Sigmoid colon (tissue), 6 donors: ENCODE measurements at regions not wholly inside any gene's neighbourhood (a gene's known extent, or its start where the extent isn't known, plus 50 kb on each side); places are given as distances from the start of the nearest gene placed in this dataset.

Source experiments
- DNase-seq: peaks from one replicate; pipeline ENCODE4 v3.0.0-alpha.2; 2019
- H3K27ac ChIP-seq, 4 donors: fragments of 200-600 bp; sonication (generic); one replicate each; pipeline ENCODE4 v1.5.1; 2016 to 2019; ENCODE audit warnings: mild to moderate bottlenecking in 1 of 4
- H3K27me3 ChIP-seq, 3 donors: fragments of 200-600 bp; sonication (generic); one replicate each; pipeline ENCODE4 v1.5.1; 2019; ENCODE audit warnings: mild to moderate bottlenecking in 1 of 3
- H3K36me3 ChIP-seq, 4 donors: fragments of 200-600 bp; sonication (generic); one replicate each; pipeline ENCODE4 v1.5.1; 2016 to 2019
- H3K4me1 ChIP-seq, 4 donors: fragments of 200-600 bp; sonication (generic); one replicate each; pipeline ENCODE4 v1.5.1; 2017 to 2019
- H3K4me3 ChIP-seq, 4 donors: fragments of 200-600 bp; sonication (generic); one replicate each; pipeline ENCODE4 v1.5.1; 2017 to 2019; ENCODE audit warnings: mild to moderate bottlenecking in 2 of 4, moderate library complexity in 1 of 4
- H3K9me3 ChIP-seq, 4 donors: fragments of 200-600 bp in 3 of 4; sonication (generic) in 3 of 4; one replicate each; pipeline versions ENCODE4 v1.5.1 to v1.6.1; 2013 to 2019
- CTCF ChIP-seq, 4 experiments: fragments of 450-650 bp in 3 of 4; fragments of 200-600 bp in 1 of 4; IDR thresholded peaks; one replicate each; pipeline ENCODE4 v1.5.1; 2016 to 2019; ENCODE audit warnings: antibody characterized with exemption in 4 of 4, mild to moderate bottlenecking in 3 of 4, moderate library complexity in 2 of 4
- EP300 ChIP-seq, 4 donors: sonication (generic); formaldehyde crosslinking; IDR thresholded peaks; one replicate each; pipeline ENCODE4 v1.6.1; 2017; ENCODE audit warnings: antibody characterized with exemption in 4 of 4
- POLR2A ChIP-seq, 2 donors: fragments of 450-650 bp; IDR thresholded peaks; one replicate each; pipeline ENCODE4 v1.6.1; 2016; ENCODE audit warnings: antibody characterized with exemption in 2 of 2, mild to moderate bottlenecking in 2 of 2, moderate library complexity in 2 of 2
- POLR2AphosphoS5 ChIP-seq, 4 donors: sonication (generic); formaldehyde crosslinking; IDR thresholded peaks; one replicate each; pipeline ENCODE4 v1.6.1; 2017; ENCODE audit warnings: antibody characterized with exemption in 4 of 4
- WGBS, 2 donors: extraction: QIAGEN DNeasy Blood & Tissue Kit; methylation state at CpG; one replicate each; pipeline ENCODE4 v1.1.7; 2013; 5-methylcytosine and 5-hydroxymethylcytosine counted together
- intact Hi-C: fragments of 100-400 bp; cut with DNase I; formaldehyde crosslinking; loops from one replicate; pipeline ENCODE4 v1.15.1; 2023
- donor health status: healthy with polysubstance abuse.
- donor health status: healthy.

- no peak overlapping the region for H3K27ac ChIP-seq
- H3K36me3 ChIP-seq, result no peaks in the 10 kb centered on the region
- intact Hi-C loops, result no loop called here
- H3K4me3 ChIP-seq, result no peak overlapping the region
- no peaks in the 10 kb centered on the region for H3K4me1 ChIP-seq
- WGBS, 2 donors, result 58 to 77% methylated on average over 2 of the region's 2 CpGs
- no peak for DNase-seq
- no peak for TF ChIP-seq CTCF (IDR thresholded peaks at IDR 0.05)
- no peak for TF ChIP-seq EP300 (IDR thresholded peaks at IDR 0.05)
- no peak for TF ChIP-seq POLR2A (IDR thresholded peaks at IDR 0.05)
- no peaks in the 10 kb centered on the region for H3K9me3 ChIP-seq
- H3K27me3 ChIP-seq, result no peaks in the 10 kb centered on the region
Observed at GRCh38 chr3:153951276-153951675, 169.9 kb upstream of the ARHGEF26 start.

- H3K4me3 ChIP-seq, result no peak overlapping the region
- no peaks in the 10 kb centered on the region for H3K27me3 ChIP-seq
- no peak for DNase-seq
- H3K9me3 ChIP-seq, result no peaks in the 10 kb centered on the region
- H3K27ac ChIP-seq, result no peak overlapping the region
- 86 to 90% methylated on average over 7 of the region's 7 CpGs for WGBS, 2 donors
- no peaks in the 10 kb centered on the region for H3K4me1 ChIP-seq
- TF ChIP-seq POLR2AphosphoS5 (IDR thresholded peaks at IDR 0.05), result no peak
- no peak for TF ChIP-seq EP300 (IDR thresholded peaks at IDR 0.05)
- no peak for TF ChIP-seq POLR2A (IDR thresholded peaks at IDR 0.05)
- TF ChIP-seq CTCF (IDR thresholded peaks at IDR 0.05), result no peak
- H3K36me3 ChIP-seq, result no peaks in the 10 kb centered on the region
- intact Hi-C loops, result no loop called here
Observed at GRCh38 chr3:153952091-153952490, 169.1 kb upstream of the ARHGEF26 start.

- 72 to 75% methylated on average over 5 of the region's 5 CpGs for WGBS, 2 donors
- TF ChIP-seq POLR2A (IDR thresholded peaks at IDR 0.05) (no peak), EP300 (IDR thresholded peaks at IDR 0.05) (no peak), CTCF (IDR thresholded peaks at IDR 0.05) (no peak), POLR2AphosphoS5 (IDR thresholded peaks at IDR 0.05) (no peak)
- DNase-seq, result no peak
- Histone ChIP-seq H3K4me3 (no peak overlapping the region), H3K27ac (no peak overlapping the region), H3K9me3 (no peaks in the 10 kb centered on the region), H3K27me3 (no peaks in the 10 kb centered on the region), H3K4me1 (peaks cover 0 to 29% (median 23%) of the 10 kb centered on the region in 4 donors), H3K36me3 (no peaks in the 10 kb centered on the region)
- intact Hi-C loops, result no loop called here
Observed at GRCh38 chr3:153956613-153957012, 164.6 kb upstream of the ARHGEF26 start.

GRCh38 chr3:153957421-153957820, 163.8 kb upstream of the ARHGEF26 start:
- 40 to 49% methylated on average over 1 of the region's 1 CpG for WGBS, 2 donors
- H3K36me3 ChIP-seq, result no peaks in the 10 kb centered on the region
- DNase-seq, result no peak
- no peak overlapping the region for H3K27ac ChIP-seq
- no peak for TF ChIP-seq EP300 (IDR thresholded peaks at IDR 0.05)
- no peak for TF ChIP-seq POLR2A (IDR thresholded peaks at IDR 0.05)
- TF ChIP-seq CTCF (IDR thresholded peaks at IDR 0.05), result no peak
- no peak for TF ChIP-seq POLR2AphosphoS5 (IDR thresholded peaks at IDR 0.05)
- H3K27me3 ChIP-seq, result no peaks in the 10 kb centered on the region
- no peak overlapping the region for H3K4me3 ChIP-seq
- H3K9me3 ChIP-seq, result no peaks in the 10 kb centered on the region
- intact Hi-C loops, result no loop called here
- H3K4me1 ChIP-seq, result peaks cover 0 to 32% (median 23%) of the 10 kb centered on the region in 4 donors
